ENCODE measurements at regions not wholly inside any gene's neighbourhood (a gene's known extent, or its start where the extent isn't known, plus 50 kb on each side); places are given as distances from the start of the nearest gene placed in this dataset.

GRCh38 chr3:86738684-86739083 lies 252.3 kb downstream of the VGLL3 start:
- no peak overlapping the region for H3K4me3 ChIP-seq
- H3K4me1 ChIP-seq: peaks cover 7% of the 10 kb centered on the region
- no peaks in the 10 kb centered on the region for H3K9me3 ChIP-seq
- DNase-seq (ENCODE audit: low spot score in 2 of 2): no peak
- H3K36me3 ChIP-seq (replicated peaks): no peaks in the 10 kb centered on the region
- H3K27me3 ChIP-seq (ENCODE audit: low read depth): no peaks in the 10 kb centered on the region
- in situ Hi-C loops (cut with MboI; ENCODE audit: low sequenced_read_pairs): no loop called here

GRCh38 chr3:86737517-86737916 lies 253.4 kb downstream of the VGLL3 start:
- Histone ChIP-seq H3K4me3 (no peak overlapping the region), H3K9me3 (no peaks in the 10 kb centered on the region), H3K4me1 (peaks cover 7% of the 10 kb centered on the region), H3K27me3 (ENCODE audit: low read depth) (no peaks in the 10 kb centered on the region), H3K36me3 (replicated peaks) (no peaks in the 10 kb centered on the region)
- in situ Hi-C loops (cut with MboI; ENCODE audit: low sequenced_read_pairs): no loop called here
- DNase-seq (ENCODE audit: low spot score in 2 of 2): no peak

GRCh38 chr3:86733257-86733656 lies 257.7 kb downstream of the VGLL3 start:
- H3K36me3 ChIP-seq (replicated peaks): no peaks in the 10 kb centered on the region
- no peaks in the 10 kb centered on the region for H3K9me3 ChIP-seq
- in situ Hi-C loops (cut with MboI; ENCODE audit: low sequenced_read_pairs): no loop called here
- no peak overlapping the region for H3K4me3 ChIP-seq
- DNase-seq (ENCODE audit: low spot score in 2 of 2): no peak
- H3K27me3 ChIP-seq (ENCODE audit: low read depth): no peaks in the 10 kb centered on the region
- H3K4me1 ChIP-seq: no peaks in the 10 kb centered on the region

GRCh38 chr3:86731501-86731901 lies 259.4 kb downstream of the VGLL3 start:
- no peaks in the 10 kb centered on the region for H3K36me3 ChIP-seq (replicated peaks)
- no peak for DNase-seq (ENCODE audit: low spot score in 2 of 2)
- no peaks in the 10 kb centered on the region for H3K9me3 ChIP-seq
- no peak overlapping the region for H3K4me3 ChIP-seq
- H3K4me1 ChIP-seq: no peaks in the 10 kb centered on the region
- in situ Hi-C loops (cut with MboI; ENCODE audit: low sequenced_read_pairs): no loop called here
- no peaks in the 10 kb centered on the region for H3K27me3 ChIP-seq (ENCODE audit: low read depth)

GRCh38 chr3:86723433-86723832 lies 267.5 kb downstream of the VGLL3 start:
- Histone ChIP-seq H3K4me1 (no peaks in the 10 kb centered on the region), H3K36me3 (replicated peaks) (no peaks in the 10 kb centered on the region), H3K4me3 (no peak overlapping the region), H3K9me3 (no peaks in the 10 kb centered on the region), H3K27me3 (ENCODE audit: low read depth) (no peaks in the 10 kb centered on the region)
- no peak for DNase-seq (ENCODE audit: low spot score in 2 of 2)
- in situ Hi-C loops (cut with MboI; ENCODE audit: low sequenced_read_pairs): no loop called here

GRCh38 chr3:86711634-86712033 lies 279.3 kb downstream of the VGLL3 start:
- no peak overlapping the region for H3K4me3 ChIP-seq
- H3K27me3 ChIP-seq (ENCODE audit: low read depth): no peaks in the 10 kb centered on the region
- peaks cover 10% of the 10 kb centered on the region for H3K4me1 ChIP-seq
- DNase-seq (ENCODE audit: low spot score in 2 of 2): no peak
- no peaks in the 10 kb centered on the region for H3K36me3 ChIP-seq (replicated peaks)
- H3K9me3 ChIP-seq: no peaks in the 10 kb centered on the region
- in situ Hi-C loops (cut with MboI; ENCODE audit: low sequenced_read_pairs): no loop called here

- H3K4me1 ChIP-seq: peaks cover 10% of the 10 kb centered on the region
- no peaks in the 10 kb centered on the region for H3K27me3 ChIP-seq (ENCODE audit: low read depth)
- no peaks in the 10 kb centered on the region for H3K9me3 ChIP-seq
- in situ Hi-C loops (cut with MboI; ENCODE audit: low sequenced_read_pairs): no loop called here
- no peaks in the 10 kb centered on the region for H3K36me3 ChIP-seq (replicated peaks)
- peak in 1 of 2 experiments; percentile 17 for DNase-seq (ENCODE audit: low spot score in 2 of 2)
- H3K4me3 ChIP-seq: no peak overlapping the region
Observed at GRCh38 chr3:86708893-86709292, 282.1 kb downstream of the VGLL3 start.

- Histone ChIP-seq H3K36me3 (replicated peaks) (no peaks in the 10 kb centered on the region), H3K4me1 (no peaks in the 10 kb centered on the region), H3K27me3 (ENCODE audit: low read depth) (no peaks in the 10 kb centered on the region), H3K4me3 (no peak overlapping the region), H3K9me3 (no peaks in the 10 kb centered on the region)
- DNase-seq (ENCODE audit: low spot score in 2 of 2): peak in 1 of 2 experiments; percentile 33
- in situ Hi-C loops (cut with MboI; ENCODE audit: low sequenced_read_pairs): no loop called here
Observed at GRCh38 chr3:86702381-86702958, 288.5 kb downstream of the VGLL3 start.

- in situ Hi-C loops (cut with MboI; ENCODE audit: low sequenced_read_pairs): no loop called here
- no peak for DNase-seq (ENCODE audit: low spot score in 2 of 2)
- Histone ChIP-seq H3K9me3 (no peaks in the 10 kb centered on the region), H3K36me3 (replicated peaks) (no peaks in the 10 kb centered on the region), H3K4me3 (no peak overlapping the region), H3K4me1 (no peaks in the 10 kb centered on the region), H3K27me3 (ENCODE audit: low read depth) (no peaks in the 10 kb centered on the region)
Observed at GRCh38 chr3:86695752-86696151, 295.2 kb downstream of the VGLL3 start.

- no peak for DNase-seq (ENCODE audit: low spot score in 2 of 2)
Observed at GRCh38 chr3:86673991-86674390, 317.0 kb downstream of the VGLL3 start.

GRCh38 chr3:86661817-86662216 lies 329.1 kb downstream of the VGLL3 start:
- in situ Hi-C loops (cut with MboI; ENCODE audit: low sequenced_read_pairs): no loop called here
- DNase-seq (ENCODE audit: low spot score in 2 of 2): no peak
- Histone ChIP-seq H3K4me3 (no peak overlapping the region), H3K9me3 (no peaks in the 10 kb centered on the region; the same call in 1 of the 2 replicates), H3K4me1 (peaks cover 11% of the 10 kb centered on the region), H3K36me3 (replicated peaks) (no peaks in the 10 kb centered on the region), H3K27me3 (ENCODE audit: low read depth) (no peaks in the 10 kb centered on the region)

More at GRCh38 chr3:86673991-86674390, 317.0 kb downstream of the VGLL3 start:
- Histone ChIP-seq H3K36me3 (replicated peaks) (no peaks in the 10 kb centered on the region), H3K9me3 (no peaks in the 10 kb centered on the region), H3K4me1 (no peaks in the 10 kb centered on the region), H3K4me3 (no peak overlapping the region), H3K27me3 (ENCODE audit: low read depth) (no peaks in the 10 kb centered on the region)
- in situ Hi-C loops (cut with MboI; ENCODE audit: low sequenced_read_pairs): no loop called here

- no peaks in the 10 kb centered on the region for H3K36me3 ChIP-seq (replicated peaks)
- in situ Hi-C loops (cut with MboI; ENCODE audit: low sequenced_read_pairs): no loop called here
- peak in 1 of 2 experiments; percentile 10 for DNase-seq (ENCODE audit: low spot score in 2 of 2)
- no peaks in the 10 kb centered on the region for H3K9me3 ChIP-seq
- H3K4me1 ChIP-seq: peaks cover 11% of the 10 kb centered on the region
- no peak overlapping the region for H3K4me3 ChIP-seq
- H3K27me3 ChIP-seq (ENCODE audit: low read depth): no peaks in the 10 kb centered on the region
Observed at GRCh38 chr3:86658876-86659275, 332.1 kb downstream of the VGLL3 start.

GRCh38 chr3:86654806-86655460 lies 336.0 kb downstream of the VGLL3 start:
- H3K4me1 ChIP-seq: peaks cover 11% of the 10 kb centered on the region
- DNase-seq (ENCODE audit: low spot score in 2 of 2): no peak
- no peak overlapping the region for H3K4me3 ChIP-seq
- H3K9me3 ChIP-seq: no peaks in the 10 kb centered on the region
- no peaks in the 10 kb centered on the region for H3K27me3 ChIP-seq (ENCODE audit: low read depth)
- in situ Hi-C loops (cut with MboI; ENCODE audit: low sequenced_read_pairs): no loop called here
- H3K36me3 ChIP-seq (replicated peaks): no peaks in the 10 kb centered on the region

GRCh38 chr3:86653661-86654205 lies 337.2 kb downstream of the VGLL3 start:
- Histone ChIP-seq H3K9me3 (no peaks in the 10 kb centered on the region), H3K27me3 (ENCODE audit: low read depth) (no peaks in the 10 kb centered on the region), H3K36me3 (replicated peaks) (no peaks in the 10 kb centered on the region), H3K4me1 (peaks cover 9% of the 10 kb centered on the region), H3K4me3 (no peak overlapping the region)
- DNase-seq (ENCODE audit: low spot score in 2 of 2): no peak
- in situ Hi-C loops (cut with MboI; ENCODE audit: low sequenced_read_pairs): no loop called here
